Islet of Langerhans (tissue), 1 donor: ENCODE measurements at regions not wholly inside any gene's neighbourhood (a gene's known extent, or its start where the extent isn't known, plus 50 kb on each side); places are given as distances from the start of the nearest gene placed in this dataset.
"Not testable (repeated sequence)": the region's sequence is repeated elsewhere in the genome, so short reads cannot be mapped to it uniquely, and the experiment has no call there.

Experiments
- FAIRE-seq: peaks from one replicate; lab custom pipeline; 2011; peaks lifted over from hg19 to GRCh38; lab: Jason Lieb, UNC

DNA sequence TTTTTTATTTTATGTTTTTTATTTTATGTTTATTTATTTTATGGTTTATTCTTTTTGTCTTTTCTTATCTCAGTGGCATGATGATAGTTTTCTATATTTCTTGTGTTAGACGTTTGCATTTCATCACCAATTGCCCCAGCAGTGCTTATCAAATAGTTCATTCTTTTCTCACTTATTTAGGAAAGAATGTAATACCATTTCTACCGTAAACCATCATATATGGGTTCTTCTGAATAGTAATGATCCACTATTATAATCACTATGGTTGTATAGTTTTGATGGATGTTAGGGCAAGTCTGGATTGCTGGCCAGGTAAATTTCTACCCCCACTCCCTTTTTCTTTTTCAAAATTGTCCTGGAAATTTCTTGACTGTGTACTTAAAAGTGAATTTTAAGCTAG, 134.6 kb upstream of the FBXO33 start:
- FAIRE-seq = no peak

- FAIRE-seq = no peak
Observed at GRCh38 chr14:39563361-39563760, 131.1 kb upstream of the FBXO33 start.

DNA sequence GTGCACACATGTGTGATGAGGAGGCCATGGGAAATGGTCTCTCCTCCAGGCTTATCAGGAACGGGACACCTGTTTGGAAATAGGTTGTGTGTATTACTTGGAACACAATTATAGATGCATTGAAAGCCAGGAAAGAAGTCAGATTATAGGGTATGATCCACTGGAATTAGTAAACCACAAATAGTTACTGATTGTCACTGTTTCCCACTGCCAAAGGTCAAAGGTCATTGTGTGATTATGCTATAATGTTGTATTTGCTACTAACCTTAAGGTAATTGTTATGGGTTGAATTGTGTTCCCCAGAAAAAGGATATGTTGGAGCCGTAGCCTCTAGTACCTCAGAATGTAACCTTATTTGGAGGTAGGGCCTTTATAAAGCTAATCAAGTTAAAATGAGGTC, 129.9 kb upstream of the FBXO33 start:
- no peak for FAIRE-seq

GRCh38 chr14:39558525-39558924, 126.3 kb upstream of the FBXO33 start:
- FAIRE-seq = no peak

- FAIRE-seq = no peak
Observed at GRCh38 chr14:39555749-39556148, 123.5 kb upstream of the FBXO33 start.

DNA sequence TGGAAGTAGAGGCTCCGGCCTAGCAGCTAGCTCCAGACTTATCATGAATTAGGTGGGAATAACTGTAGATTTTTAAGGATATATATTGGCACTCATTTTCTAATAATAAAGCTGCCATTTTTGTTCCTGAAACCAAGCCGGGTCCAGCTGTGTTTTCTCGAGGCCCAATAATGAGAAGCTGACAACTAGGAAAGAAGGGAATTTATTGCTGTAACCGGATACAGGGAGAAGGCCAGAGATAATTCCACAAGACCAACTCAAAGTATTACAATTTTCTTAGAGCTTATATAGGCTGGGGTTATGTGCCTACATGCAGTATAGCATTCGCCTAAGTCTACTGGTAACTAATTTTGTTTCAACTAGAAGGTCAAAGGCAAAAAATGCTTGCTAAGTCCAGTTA, 122.3 kb upstream of the FBXO33 start:
- FAIRE-seq = no peak

DNA sequence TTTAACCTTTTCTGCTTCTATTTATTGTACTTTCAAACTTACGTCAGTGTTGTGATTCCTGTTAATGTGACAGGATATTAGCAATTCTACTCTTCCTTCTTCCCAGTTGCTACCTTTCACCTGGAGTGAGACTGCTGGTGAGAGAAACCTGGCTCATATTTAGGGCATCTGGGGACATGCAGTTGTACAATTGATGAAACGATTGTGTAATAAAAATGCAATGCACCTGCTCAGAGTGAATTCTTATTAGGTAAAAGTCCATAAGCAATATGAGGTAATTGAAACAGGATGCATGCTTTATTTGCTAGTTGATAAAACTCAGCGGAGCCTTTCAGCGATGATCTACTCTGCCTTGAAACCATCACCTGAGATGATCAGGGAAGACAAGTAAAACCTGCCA, 116.1 kb upstream of the FBXO33 start:
- FAIRE-seq = no peak

DNA sequence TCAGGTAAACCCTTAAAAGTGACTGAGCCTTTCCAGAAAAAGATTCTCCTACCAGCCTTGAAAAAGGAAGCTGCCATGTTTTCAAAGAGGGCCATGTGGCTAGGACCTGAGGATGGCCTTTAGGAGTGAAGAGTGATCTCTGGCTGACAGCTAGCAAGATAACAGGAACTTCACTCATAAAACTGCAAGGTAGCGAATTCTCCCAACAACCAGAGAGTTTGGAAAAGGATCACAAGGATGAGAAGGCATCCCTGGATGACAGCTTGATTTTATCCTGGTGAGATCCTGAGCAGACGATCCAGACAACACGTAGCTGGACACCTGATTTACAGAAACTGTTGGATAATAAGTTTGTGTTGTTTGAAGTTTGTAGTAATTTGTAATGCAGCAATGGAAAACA, 115.6 kb upstream of the FBXO33 start:
- no peak for FAIRE-seq

- FAIRE-seq = no peak
Observed at GRCh38 chr14:39505812-39506211, 73.6 kb upstream of the FBXO33 start.

- no peak for FAIRE-seq
Observed at GRCh38 chr14:39500253-39500652, 68.0 kb upstream of the FBXO33 start.

DNA sequence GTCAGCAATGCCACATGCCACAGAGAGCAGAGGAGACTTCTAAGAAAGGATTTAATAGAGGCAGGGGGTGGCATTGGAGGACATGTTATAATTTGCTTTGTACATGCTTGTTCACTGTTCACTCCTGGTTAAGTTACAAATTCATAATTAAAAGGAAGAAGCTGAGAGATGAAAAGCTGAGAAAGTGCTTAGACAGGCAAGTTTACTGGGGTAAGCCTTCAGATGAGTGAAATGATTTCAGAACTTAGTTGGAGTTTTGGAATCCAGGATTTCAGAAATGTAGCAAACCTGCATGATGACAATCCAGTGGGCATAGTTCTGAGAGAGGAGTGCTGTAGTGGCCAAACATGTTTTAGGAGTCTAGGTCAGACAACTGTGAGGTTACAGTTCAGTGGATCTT, 67.3 kb upstream of the FBXO33 start:
- FAIRE-seq = no peak

DNA sequence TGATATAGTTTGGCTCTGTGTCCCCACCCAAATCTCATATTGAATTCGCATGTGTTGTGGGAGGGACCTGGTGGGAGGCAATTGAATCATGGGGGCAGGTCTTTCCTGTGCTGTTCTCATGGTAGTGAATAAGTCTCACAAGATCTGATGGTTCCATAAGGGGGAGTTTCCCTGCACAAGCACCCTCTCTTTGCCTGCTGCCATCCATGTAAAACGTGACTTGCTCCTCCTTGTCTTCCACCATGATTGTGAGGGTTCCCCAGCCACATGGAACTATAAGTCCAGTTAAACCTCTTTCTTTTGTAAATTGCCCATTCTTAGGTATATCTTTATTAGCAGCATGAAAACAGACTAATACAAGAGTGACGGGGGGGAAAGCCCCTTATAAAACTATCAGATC, 65.4 kb upstream of the FBXO33 start:
- FAIRE-seq = not testable (repeated sequence)

GRCh38 chr14:39492267-39492666, 60.0 kb upstream of the FBXO33 start:
- FAIRE-seq = no peak

DNA sequence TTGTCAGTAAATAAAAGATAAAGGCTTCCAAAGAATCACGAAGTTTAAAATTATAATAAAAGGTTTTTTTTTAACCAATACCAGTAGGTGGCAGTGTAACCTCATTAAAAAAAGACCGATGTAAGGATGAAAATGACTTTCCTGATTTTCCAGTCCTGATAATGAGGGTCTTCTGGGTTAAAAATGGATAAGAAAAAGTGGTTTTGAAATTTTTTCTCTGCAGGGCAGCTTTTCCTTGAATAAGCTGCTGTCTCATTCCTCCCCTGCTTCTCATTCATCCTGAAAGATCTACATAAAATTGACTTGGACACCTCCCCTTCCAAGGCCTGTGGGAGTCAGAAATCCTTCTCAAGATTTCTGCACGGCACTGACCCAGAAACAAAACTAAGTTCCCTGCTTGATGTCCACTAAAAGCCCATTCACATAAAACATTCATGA, 58.9 kb upstream of the FBXO33 start:
- peak; percentile 100 for FAIRE-seq

DNA sequence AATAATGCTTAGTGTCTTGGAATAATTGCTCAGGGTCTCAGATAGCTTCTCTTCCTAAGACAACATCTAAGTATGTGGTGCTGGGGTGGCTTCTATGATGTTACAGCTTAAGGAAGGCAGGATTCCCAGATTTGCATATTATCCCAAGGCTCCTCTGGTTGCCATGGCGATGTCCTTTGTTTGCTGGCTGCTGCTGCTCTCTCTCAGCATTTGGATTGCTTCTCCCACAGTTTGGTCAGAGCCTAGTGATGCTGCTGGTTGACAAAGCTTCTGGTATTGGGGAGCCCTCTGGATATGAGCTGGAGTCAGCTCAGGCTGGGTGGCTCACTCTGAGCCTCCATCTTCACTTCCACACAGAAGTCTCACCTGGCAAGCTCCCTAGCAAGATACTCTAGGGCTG, 56.4 kb upstream of the FBXO33 start:
- no peak for FAIRE-seq

DNA sequence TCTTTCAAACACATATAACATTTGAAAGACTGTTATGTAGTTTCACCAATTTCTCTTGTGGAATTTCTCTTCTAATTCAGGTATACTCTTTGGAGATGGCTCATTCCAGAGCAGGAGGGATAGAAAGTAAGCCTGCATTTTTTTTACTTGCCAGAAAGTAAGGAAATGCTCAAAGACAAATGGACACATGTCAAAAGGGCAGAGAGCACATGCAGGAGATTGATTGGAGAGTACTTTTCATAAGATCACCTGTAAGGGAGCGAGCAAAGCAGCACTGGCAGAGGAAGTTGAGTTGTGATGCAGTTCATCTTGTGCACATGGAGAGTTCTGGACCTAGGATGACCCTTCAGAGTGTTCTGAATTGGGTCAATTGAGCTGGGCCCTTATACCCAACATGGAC, 51.4 kb upstream of the FBXO33 start:
- FAIRE-seq = no peak
